DOHH2 (cell line): ENCODE measurements at regions not wholly inside any gene's neighbourhood (a gene's known extent, or its start where the extent isn't known, plus 50 kb on each side); places are given as distances from the start of the nearest gene placed in this dataset.

Experiments used
- H3F3A ChIP-seq: fragments of 200-600 bp; sonication (generic), shearing (Covaris generic); 2 replicates; pipeline ENCODE4 v1.6.0; 2016; ENCODE audit warnings: antibody characterized with exemption, mild to moderate bottlenecking; ENCODE audit not compliant: control insufficient read depth, insufficient read depth
- H3K27ac ChIP-seq: fragments of 200-600 bp; sonication (generic); 2 replicates; pipeline ENCODE4 v1.5.1; 2014; ENCODE audit warnings: low read depth, mild to moderate bottlenecking, low read length, moderate library complexity
- H3K27me3 ChIP-seq: fragments of 200-600 bp; sonication (generic); 2 replicates; pipeline ENCODE4 v1.6.1; 2014; ENCODE audit warnings: mild to moderate bottlenecking, low read length, mixed read lengths; ENCODE audit not compliant: control insufficient read depth
- H3K36me3 ChIP-seq: fragments of 200-600 bp; sonication (generic); 2 replicates; pipeline ENCODE4 v1.6.1; 2014; ENCODE audit warnings: mild to moderate bottlenecking, low read length, moderate library complexity, mixed read lengths; ENCODE audit not compliant: control insufficient read depth
- H3K4me1 ChIP-seq: fragments of 200-600 bp; sonication (generic); 2 replicates; pipeline ENCODE4 v1.6.1; 2014; ENCODE audit warnings: mild to moderate bottlenecking, low read length, mixed read lengths; ENCODE audit not compliant: control insufficient read depth
- H3K4me2 ChIP-seq: fragments of 200-600 bp; sonication (generic); 2 replicates; pipeline ENCODE4 v1.6.0; 2014; ENCODE audit warnings: mild to moderate bottlenecking, low read length, moderate library complexity
- H3K4me3 ChIP-seq: fragments of 200-600 bp; sonication (generic); 2 replicates; pipeline ENCODE4 v1.5.1; 2014; ENCODE audit warnings: mild to moderate bottlenecking, low read length, mixed read lengths
- H3K79me2 ChIP-seq: fragments of 200-600 bp; sonication (generic); 2 replicates; pipeline ENCODE4 v1.6.1; 2014; ENCODE audit warnings: mild to moderate bottlenecking, low read length, mixed read lengths; ENCODE audit not compliant: control insufficient read depth
- H3K9me2 ChIP-seq: fragments of 200-600 bp; sonication (generic); replicated peaks from 2 replicates; pipeline ENCODE4 v1.6.1; 2014; ENCODE audit warnings: mild to moderate bottlenecking, low read length, mixed read lengths; ENCODE audit not compliant: control insufficient read depth
- H3K9me3 ChIP-seq: fragments of 200-600 bp; sonication (generic); 2 replicates; pipeline ENCODE4 v1.6.1; 2014; ENCODE audit warnings: antibody characterized with exemption, low read length, mixed read lengths; ENCODE audit not compliant: control insufficient read depth, insufficient read depth
- H4K20me1 ChIP-seq: fragments of 200-600 bp; sonication (generic); 2 replicates; pipeline ENCODE4 v1.6.0; 2014; ENCODE audit warnings: low read depth, mild to moderate bottlenecking, antibody characterized with exemption, low read length, moderate library complexity; ENCODE audit not compliant: control insufficient read depth, insufficient read depth
- EZH2phosphoT487 ChIP-seq: fragments of 200-600 bp; sonication (generic); IDR thresholded peaks from 2 replicates; pipeline ENCODE4 v1.6.1; 2017; ENCODE audit warnings: borderline replicate concordance, mild to moderate bottlenecking, antibody characterized with exemption, low read length, moderate library complexity, mixed read lengths
- TF ChIP-seq, protein P1 (sequence below): fragments of 200-600 bp; sonication (generic); IDR thresholded peaks from one replicate; pipeline ENCODE4 v1.5.1; 2014; ENCODE audit warnings: antibody characterized with exemption, mild to moderate bottlenecking, low read depth, low read length; ENCODE audit not compliant: poor library complexity, severe bottlenecking

DNA sequence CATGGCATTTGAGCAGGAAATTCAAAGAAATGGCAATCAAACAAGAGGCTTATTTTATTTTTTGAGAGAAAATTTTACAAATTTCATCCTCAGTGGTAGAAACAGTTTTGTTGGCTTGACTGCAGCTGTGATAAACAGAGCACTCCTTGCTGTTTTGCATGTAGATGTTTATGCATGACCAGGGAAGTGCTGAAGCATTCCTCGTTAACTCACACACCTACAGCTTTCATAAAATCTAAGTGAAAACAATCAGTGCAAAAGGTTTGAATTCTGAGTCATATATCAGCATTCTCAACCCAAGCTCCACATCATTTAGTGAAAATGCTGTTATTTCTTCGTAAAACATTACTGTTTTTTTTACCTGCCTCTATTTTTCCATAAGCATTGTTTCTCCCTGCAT is 146.6 kb upstream of the CCDC68 start:
- Histone ChIP-seq H3K9me3 (no peaks in the 10 kb centered on the region), H3K36me3 (no peaks in the 10 kb centered on the region), H3K4me2 (no peak overlapping the region), H3F3A (no peaks in the 10 kb centered on the region), H3K79me2 (no peaks in the 10 kb centered on the region), H3K27me3 (no peaks in the 10 kb centered on the region), H3K27ac (no peak overlapping the region), H3K9me2 (no peaks in the 10 kb centered on the region), H3K4me1 (no peaks in the 10 kb centered on the region), H3K4me3 (no peak overlapping the region), H4K20me1 (no peaks in the 10 kb centered on the region)
- TF ChIP-seq EZH2phosphoT487: no peak
- TF ChIP-seq, protein P1, sequence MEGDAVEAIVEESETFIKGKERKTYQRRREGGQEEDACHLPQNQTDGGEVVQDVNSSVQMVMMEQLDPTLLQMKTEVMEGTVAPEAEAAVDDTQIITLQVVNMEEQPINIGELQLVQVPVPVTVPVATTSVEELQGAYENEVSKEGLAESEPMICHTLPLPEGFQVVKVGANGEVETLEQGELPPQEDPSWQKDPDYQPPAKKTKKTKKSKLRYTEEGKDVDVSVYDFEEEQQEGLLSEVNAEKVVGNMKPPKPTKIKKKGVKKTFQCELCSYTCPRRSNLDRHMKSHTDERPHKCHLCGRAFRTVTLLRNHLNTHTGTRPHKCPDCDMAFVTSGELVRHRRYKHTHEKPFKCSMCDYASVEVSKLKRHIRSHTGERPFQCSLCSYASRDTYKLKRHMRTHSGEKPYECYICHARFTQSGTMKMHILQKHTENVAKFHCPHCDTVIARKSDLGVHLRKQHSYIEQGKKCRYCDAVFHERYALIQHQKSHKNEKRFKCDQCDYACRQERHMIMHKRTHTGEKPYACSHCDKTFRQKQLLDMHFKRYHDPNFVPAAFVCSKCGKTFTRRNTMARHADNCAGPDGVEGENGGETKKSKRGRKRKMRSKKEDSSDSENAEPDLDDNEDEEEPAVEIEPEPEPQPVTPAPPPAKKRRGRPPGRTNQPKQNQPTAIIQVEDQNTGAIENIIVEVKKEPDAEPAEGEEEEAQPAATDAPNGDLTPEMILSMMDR: no peak

DNA sequence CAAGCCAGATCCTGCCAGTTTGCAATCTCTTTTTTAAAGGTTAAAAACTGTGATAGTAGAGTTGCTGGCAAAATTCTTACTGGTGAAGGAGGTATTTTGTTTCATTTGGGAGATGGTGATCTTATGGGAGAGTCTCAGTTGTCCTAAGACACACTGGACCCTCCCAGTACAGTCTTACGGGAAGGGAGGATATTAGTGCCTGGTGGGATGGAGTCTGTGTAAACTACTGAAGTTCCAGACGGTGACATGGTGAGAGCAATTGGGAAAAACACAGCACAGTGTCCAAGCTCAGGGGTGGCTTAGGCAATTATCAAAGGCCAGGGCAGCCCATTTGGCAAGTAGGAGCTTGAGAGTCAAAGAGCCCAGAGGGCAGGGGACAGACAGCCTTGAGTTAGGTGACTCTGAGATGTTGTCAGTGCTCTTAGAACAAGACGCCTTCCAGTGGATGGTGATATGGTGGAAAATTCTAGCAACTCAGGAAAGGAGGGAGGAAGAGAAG is 143.7 kb upstream of the CCDC68 start:
- Histone ChIP-seq H3K4me1 (no peaks in the 10 kb centered on the region), H3K9me3 (no peaks in the 10 kb centered on the region), H3K27ac (no peak overlapping the region), H4K20me1 (no peaks in the 10 kb centered on the region), H3F3A (no peaks in the 10 kb centered on the region), H3K36me3 (no peaks in the 10 kb centered on the region), H3K79me2 (no peaks in the 10 kb centered on the region), H3K4me3 (no peak overlapping the region), H3K27me3 (no peaks in the 10 kb centered on the region), H3K9me2 (no peaks in the 10 kb centered on the region), H3K4me2 (no peak overlapping the region)
- TF ChIP-seq, protein P1: no peak
- no peak for TF ChIP-seq EZH2phosphoT487

DNA sequence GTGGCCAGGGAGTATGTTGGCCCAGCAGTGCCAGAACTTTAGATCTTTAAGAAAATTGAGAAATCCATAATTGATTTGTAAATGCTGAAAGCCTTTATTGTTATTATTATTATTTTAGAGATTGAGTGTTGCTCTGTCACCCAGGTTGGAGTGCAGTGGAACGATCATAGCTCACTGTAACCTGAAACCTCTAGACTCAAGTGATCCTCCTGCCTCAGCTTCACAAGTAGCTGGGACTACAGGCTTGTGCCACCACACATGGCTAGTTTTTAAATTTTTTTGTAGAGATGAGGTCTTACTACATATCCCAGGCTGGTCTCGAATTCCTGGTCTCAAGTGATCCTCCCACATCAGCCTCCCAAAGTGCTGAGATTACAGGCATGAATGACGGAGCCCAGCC is 143.2 kb upstream of the CCDC68 start:
- Histone ChIP-seq H3K27me3 (no peaks in the 10 kb centered on the region), H3K4me3 (no peak overlapping the region), H3K9me2 (no peaks in the 10 kb centered on the region), H4K20me1 (no peaks in the 10 kb centered on the region), H3F3A (no peaks in the 10 kb centered on the region), H3K4me1 (no peaks in the 10 kb centered on the region), H3K4me2 (no peak overlapping the region), H3K36me3 (no peaks in the 10 kb centered on the region), H3K9me3 (no peaks in the 10 kb centered on the region), H3K27ac (no peak overlapping the region), H3K79me2 (no peaks in the 10 kb centered on the region)
- no peak for TF ChIP-seq EZH2phosphoT487
- TF ChIP-seq, protein P1: no peak

DNA sequence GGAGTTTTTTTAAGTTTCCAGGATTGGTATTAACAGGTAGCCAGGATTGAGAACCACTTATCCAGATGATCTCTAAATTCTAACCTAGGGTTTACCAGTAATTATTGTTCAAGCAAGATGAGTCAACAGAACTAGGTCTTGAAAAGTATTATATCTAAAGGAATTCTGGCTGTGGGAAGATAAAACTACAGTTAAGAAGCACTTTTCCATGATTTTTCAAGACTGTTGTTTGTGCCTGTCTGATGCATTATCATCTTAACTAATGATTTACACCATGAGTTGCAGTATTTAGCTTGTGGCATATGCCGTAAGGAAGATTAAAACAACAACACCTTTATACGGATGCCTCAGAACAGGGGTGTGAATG is 142.2 kb upstream of the CCDC68 start:
- Histone ChIP-seq H3K79me2 (no peaks in the 10 kb centered on the region), H3K4me3 (no peak overlapping the region), H3K4me2 (no peak overlapping the region), H3K4me1 (no peaks in the 10 kb centered on the region), H4K20me1 (no peaks in the 10 kb centered on the region), H3K27me3 (no peaks in the 10 kb centered on the region), H3K9me2 (no peaks in the 10 kb centered on the region), H3K27ac (no peak overlapping the region), H3K9me3 (no peaks in the 10 kb centered on the region), H3K36me3 (no peaks in the 10 kb centered on the region), H3F3A (no peaks in the 10 kb centered on the region)
- TF ChIP-seq EZH2phosphoT487: no peak
- TF ChIP-seq, protein P1: no peak
